Mucosa of descending colon (tissue), 3 donors: ENCODE measurements at regions not wholly inside any gene's neighbourhood (a gene's known extent, or its start where the extent isn't known, plus 50 kb on each side); places are given as distances from the start of the nearest gene placed in this dataset.

ENCODE experiments used
- ATAC-seq: fragments of 200-7000 bp; cut with Tn5 transposase; one replicate; pipeline ENCODE4 v1.9.1; 2020; ENCODE audit warnings: mild to moderate bottlenecking, moderate library complexity
- DNase-seq, 3 donors: peaks; one replicate each; pipeline ENCODE4 v3.0.0-alpha.2; 2020
- H3K36me3 ChIP-seq: fragments of 200-600 bp; one replicate; pipeline ENCODE4 v1.8.0; 2021; ENCODE audit warnings: low read depth, mild to moderate bottlenecking
- H3K4me1 ChIP-seq: fragments of 200-600 bp; one replicate; pipeline ENCODE4 v1.8.0; 2021; ENCODE audit warnings: low read depth, mild to moderate bottlenecking
- H3K4me3 ChIP-seq: fragments of 200-600 bp; one replicate; pipeline ENCODE4 v1.8.0; 2021; ENCODE audit warnings: mild to moderate bottlenecking
- H3K9me3 ChIP-seq: fragments of 200-600 bp; one replicate; pipeline ENCODE4 v1.8.0; 2021; ENCODE audit warnings: mild to moderate bottlenecking
- intact Hi-C, 2 donors: fragments of 100-400 bp; cut with DNase I in 1 of 2; cut with micrococcal nuclease in 1 of 2; formaldehyde crosslinking; loops; one replicate each; pipeline versions ENCODE4 v1.11.0 to v1.11.1; 2022; cut with DNase I, micrococcal nuclease
- TF ChIP-seq, protein P1 (sequence below): fragments of 200-600 bp; IDR thresholded peaks from one replicate; pipeline ENCODE4 v1.8.0; 2022; ENCODE audit warnings: antibody characterized with exemption, mild to moderate bottlenecking
- donor health status: DM: no; HTN: no; CAD: no; lungs with moderate emphysema.
- donor health status: DM: no; HTN: no; CAD: no.
- donor health status: DM: no; HTN: yes; CAD: no.

DNA sequence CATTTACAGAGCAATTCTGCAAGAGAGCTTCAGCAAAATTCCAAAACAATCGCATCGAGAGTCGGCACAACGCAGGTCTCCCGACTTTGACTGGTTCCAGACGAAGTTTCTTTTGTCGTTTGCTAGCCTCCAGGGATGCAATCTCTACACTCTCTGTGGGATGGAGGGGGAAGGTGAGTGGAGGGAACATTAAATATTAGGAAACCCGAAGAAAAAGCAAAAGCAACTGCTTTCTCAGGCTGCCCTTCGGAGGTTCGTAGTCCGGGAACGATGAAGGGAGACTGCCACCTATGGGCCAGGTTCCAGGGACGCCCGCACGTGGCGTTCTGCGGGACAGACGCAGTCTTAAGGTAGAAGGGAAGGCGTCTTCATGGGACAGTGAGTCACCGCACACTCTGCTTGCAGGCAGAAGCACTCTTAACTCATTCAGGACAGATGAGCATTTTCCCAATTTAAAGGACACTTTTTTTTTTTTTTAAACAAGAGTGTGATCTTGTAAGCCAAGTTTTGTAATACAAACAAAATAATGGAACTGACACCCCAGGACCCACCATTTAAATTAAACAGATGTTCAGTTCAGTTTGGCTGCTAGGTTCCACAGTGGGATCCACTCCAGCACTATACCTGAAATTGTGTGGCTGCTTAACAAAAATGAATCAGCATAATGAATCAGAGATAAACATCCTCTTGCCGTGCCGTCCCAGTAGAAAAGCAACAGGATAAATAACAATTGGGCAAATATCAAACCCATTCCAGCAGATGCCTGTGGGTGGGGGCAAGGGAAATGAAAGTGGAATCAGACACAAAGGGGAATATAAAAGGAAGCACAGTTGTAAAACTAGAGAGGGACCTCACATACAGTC lies 65.8 kb upstream of the ARMC2 start:
- Histone ChIP-seq H3K36me3 (no peaks in the 10 kb centered on the region), H3K4me3 (no peak overlapping the region), H3K9me3 (no peaks in the 10 kb centered on the region), H3K4me1 (no peaks in the 10 kb centered on the region)
- TF ChIP-seq, protein P1, sequence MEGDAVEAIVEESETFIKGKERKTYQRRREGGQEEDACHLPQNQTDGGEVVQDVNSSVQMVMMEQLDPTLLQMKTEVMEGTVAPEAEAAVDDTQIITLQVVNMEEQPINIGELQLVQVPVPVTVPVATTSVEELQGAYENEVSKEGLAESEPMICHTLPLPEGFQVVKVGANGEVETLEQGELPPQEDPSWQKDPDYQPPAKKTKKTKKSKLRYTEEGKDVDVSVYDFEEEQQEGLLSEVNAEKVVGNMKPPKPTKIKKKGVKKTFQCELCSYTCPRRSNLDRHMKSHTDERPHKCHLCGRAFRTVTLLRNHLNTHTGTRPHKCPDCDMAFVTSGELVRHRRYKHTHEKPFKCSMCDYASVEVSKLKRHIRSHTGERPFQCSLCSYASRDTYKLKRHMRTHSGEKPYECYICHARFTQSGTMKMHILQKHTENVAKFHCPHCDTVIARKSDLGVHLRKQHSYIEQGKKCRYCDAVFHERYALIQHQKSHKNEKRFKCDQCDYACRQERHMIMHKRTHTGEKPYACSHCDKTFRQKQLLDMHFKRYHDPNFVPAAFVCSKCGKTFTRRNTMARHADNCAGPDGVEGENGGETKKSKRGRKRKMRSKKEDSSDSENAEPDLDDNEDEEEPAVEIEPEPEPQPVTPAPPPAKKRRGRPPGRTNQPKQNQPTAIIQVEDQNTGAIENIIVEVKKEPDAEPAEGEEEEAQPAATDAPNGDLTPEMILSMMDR = peak; percentile 62
- ATAC-seq = peak; percentile 99
- DNase-seq = peak; percentile 87 to 92 (median 91)
- intact Hi-C loops = no loop called here

DNA sequence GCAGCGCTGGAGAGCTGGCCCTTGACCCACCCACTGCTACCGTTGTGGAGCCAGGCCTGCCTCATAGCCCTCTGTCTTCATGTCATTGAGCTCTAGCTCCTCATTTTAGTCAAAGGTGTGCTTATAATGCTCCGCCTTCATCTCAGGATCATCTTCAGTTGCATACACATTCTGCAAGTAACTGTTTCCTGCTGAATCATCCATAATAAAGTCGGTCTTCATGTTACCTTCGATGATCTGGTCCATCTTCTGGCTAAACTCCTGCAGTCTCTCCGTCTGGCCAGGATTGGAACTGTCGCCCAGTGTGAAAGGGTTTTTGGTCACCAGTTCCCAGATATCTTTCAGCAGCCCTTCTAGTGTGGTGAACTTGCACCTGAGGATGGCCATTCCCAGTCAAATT lies 62.6 kb upstream of the ARMC2 start:
- intact Hi-C loops = no loop called here
- Histone ChIP-seq H3K4me1 (no peaks in the 10 kb centered on the region), H3K36me3 (no peaks in the 10 kb centered on the region), H3K9me3 (no peaks in the 10 kb centered on the region), H3K4me3 (no peak overlapping the region)
- DNase-seq (no peak), ATAC-seq (no peak)
- TF ChIP-seq, protein P1 = no peak

DNA sequence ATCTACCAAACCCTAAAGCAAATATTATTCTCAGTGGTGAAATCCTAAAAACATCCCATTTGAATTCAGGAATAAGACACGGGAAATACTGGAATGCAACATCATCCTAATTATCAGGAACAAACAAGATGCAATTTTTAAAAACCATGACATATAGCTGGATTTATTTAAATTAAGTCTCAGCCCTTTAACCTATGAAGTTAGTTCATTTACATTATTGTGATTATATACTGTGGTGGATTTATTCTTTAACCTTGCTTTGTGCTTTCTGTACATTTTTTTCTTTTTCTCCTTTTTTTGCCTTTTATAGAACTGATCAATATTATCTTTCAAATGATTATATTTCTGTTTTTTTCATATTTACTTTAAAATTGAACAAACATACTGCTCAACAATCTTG lies 59.8 kb upstream of the ARMC2 start:
- DNase-seq = no peak
- Histone ChIP-seq H3K36me3 (no peaks in the 10 kb centered on the region), H3K4me1 (no peaks in the 10 kb centered on the region), H3K4me3 (no peak overlapping the region), H3K9me3 (no peaks in the 10 kb centered on the region)
- intact Hi-C loops = no loop called here
- TF ChIP-seq, protein P1 = no peak
- no peak for ATAC-seq

DNA sequence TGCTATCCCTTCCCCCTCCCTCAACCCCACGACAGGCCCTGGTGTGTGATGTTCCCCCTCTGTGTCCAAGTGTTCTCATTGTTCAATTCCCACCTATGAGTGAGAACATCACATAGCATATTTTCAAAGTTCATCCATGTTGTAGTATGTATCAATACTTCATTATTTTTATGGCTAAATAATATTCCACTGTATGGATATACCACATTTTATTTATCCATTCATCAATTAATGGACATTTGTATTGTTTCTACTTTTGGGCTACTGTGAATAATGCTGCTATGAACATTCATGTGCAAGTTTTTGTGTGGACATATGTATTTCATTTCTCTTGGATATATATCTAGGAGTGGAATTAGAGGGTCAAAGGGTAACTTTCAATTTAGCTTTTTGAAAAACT lies 58.7 kb upstream of the ARMC2 start:
- DNase-seq (no peak), ATAC-seq (no peak)
- H3K4me1 ChIP-seq = no peaks in the 10 kb centered on the region
- intact Hi-C loops = no loop called here
- H3K9me3 ChIP-seq = no peaks in the 10 kb centered on the region
- TF ChIP-seq, protein P1 = no peak
- H3K36me3 ChIP-seq = no peaks in the 10 kb centered on the region
- H3K4me3 ChIP-seq = no peak overlapping the region

DNA sequence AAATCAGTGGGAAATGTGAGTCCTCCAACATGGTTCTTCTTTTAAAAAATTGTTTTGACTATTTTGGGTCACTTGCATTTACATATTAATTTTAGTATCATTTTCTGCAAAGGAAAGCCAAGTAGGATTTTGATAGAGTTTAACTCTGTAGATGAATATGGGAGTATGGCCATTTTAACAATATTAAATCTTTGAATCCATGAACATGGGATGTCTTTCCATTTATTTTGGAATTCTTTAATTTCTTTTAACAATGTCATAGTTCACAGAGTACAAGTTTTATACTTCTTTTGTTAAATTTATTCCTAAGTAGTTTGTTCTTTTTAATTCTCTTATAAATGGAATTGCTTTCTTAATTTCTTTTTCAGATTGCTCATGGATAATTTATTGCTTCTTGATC lies 56.5 kb upstream of the ARMC2 start:
- intact Hi-C loops = no loop called here
- no peaks in the 10 kb centered on the region for H3K9me3 ChIP-seq
- no peaks in the 10 kb centered on the region for H3K36me3 ChIP-seq
- no peaks in the 10 kb centered on the region for H3K4me1 ChIP-seq
- ATAC-seq (no peak), DNase-seq (no peak)
- H3K4me3 ChIP-seq = no peak overlapping the region
- TF ChIP-seq, protein P1 = no peak
